WTC11 (cell line): ENCODE measurements at regions not wholly inside any gene's neighbourhood (a gene's known extent, or its start where the extent isn't known, plus 50 kb on each side); places are given as distances from the start of the nearest gene placed in this dataset.

Experiments used
- ATAC-seq: fragments of 200-7000 bp; cut with Tn5 transposase; 2 replicates; pipeline ENCODE4 v1.10.0; 2021; ENCODE audit warnings: mild to moderate bottlenecking, moderate library complexity
- CTCF ChIA-PET: fragments of 300-600 bp; sonication (Branson Sonifier 250); formaldehyde crosslinking; loops from one replicate; lab custom pipeline; 2021; ENCODE audit warnings: antibody characterized with exemption; lab: Charles Lee
- POLR2A ChIA-PET: fragments of 350-600 bp; sonication (Branson Sonifier 250); formaldehyde crosslinking; loops from one replicate; lab custom pipeline; 2021; ENCODE audit warnings: antibody characterized with exemption; lab: Charles Lee
- DNase-seq: peaks from one replicate; pipeline ENCODE4 v3.0.0; 2021; ENCODE audit warnings: low spot score
- H3K27ac Mint-ChIP-seq: 2 replicates; pipeline ENCODE4 v1.8.0; 2021; ENCODE audit warnings: mixed read lengths
- H3K27me3 Mint-ChIP-seq: 2 replicates; pipeline ENCODE4 v1.8.0; 2021; ENCODE audit warnings: low read depth, mild to moderate bottlenecking, moderate library complexity, mixed read lengths
- H3K36me3 Mint-ChIP-seq: 2 replicates; pipeline ENCODE4 v1.8.0; 2021; ENCODE audit warnings: mixed read lengths
- H3K4me1 Mint-ChIP-seq: 2 replicates; pipeline ENCODE4 v1.8.0; 2022; ENCODE audit warnings: mixed read lengths
- H3K4me3 Mint-ChIP-seq: 2 replicates; pipeline ENCODE4 v1.8.0; 2021; ENCODE audit warnings: mild to moderate bottlenecking, moderate library complexity, mixed read lengths
- H3K9me3 Mint-ChIP-seq: 2 replicates; pipeline ENCODE4 v1.8.0; 2021; ENCODE audit warnings: mixed read lengths
- CBFB ChIP-seq: sonication (generic); formaldehyde crosslinking; IDR thresholded peaks from 2 replicates; pipeline ENCODE4 v1.8.1; 2022; ENCODE audit warnings: mild to moderate bottlenecking, low read depth, missing genetic modification reagents
- E2F4 ChIP-seq: sonication (generic); formaldehyde crosslinking; IDR thresholded peaks from 2 replicates; pipeline ENCODE4 v1.8.1; 2022; ENCODE audit warnings: low read depth, mild to moderate bottlenecking, moderate library complexity, missing genetic modification reagents, borderline replicate concordance
- ELF4 ChIP-seq: sonication (generic); formaldehyde crosslinking; IDR thresholded peaks from 2 replicates; pipeline ENCODE4 v1.8.1; 2022; ENCODE audit warnings: low read depth, mild to moderate bottlenecking, moderate library complexity, missing genetic modification reagents
- ESRRA ChIP-seq: sonication (generic); formaldehyde crosslinking; IDR thresholded peaks from 2 replicates; pipeline ENCODE4 v1.8.1; 2022; ENCODE audit warnings: mild to moderate bottlenecking, missing genetic modification reagents, borderline replicate concordance
- ETV6 ChIP-seq: sonication (generic); formaldehyde crosslinking; IDR thresholded peaks from 2 replicates; pipeline ENCODE4 v1.8.1; 2022; ENCODE audit warnings: mild to moderate bottlenecking, missing genetic modification reagents
- FOXK1 ChIP-seq: sonication (generic); formaldehyde crosslinking; IDR thresholded peaks from 2 replicates; pipeline ENCODE4 v1.8.0; 2022; ENCODE audit warnings: mild to moderate bottlenecking, moderate library complexity, missing genetic modification reagents
- KAT7 ChIP-seq: sonication (generic); formaldehyde crosslinking; IDR thresholded peaks from 2 replicates; pipeline ENCODE4 v1.8.1; 2023; ENCODE audit warnings: missing genetic modification reagents, mild to moderate bottlenecking, borderline replicate concordance
- MXD4 ChIP-seq: fragments of 250-450 bp; sonication (Bioruptor Pico); IDR thresholded peaks from 2 replicates; pipeline ENCODE4 v1.8.0; 2021; ENCODE audit warnings: mild to moderate bottlenecking, moderate library complexity, borderline replicate concordance
- MYBL2 ChIP-seq: sonication (generic); formaldehyde crosslinking; IDR thresholded peaks from 2 replicates; pipeline ENCODE4 v1.8.1; 2023; ENCODE audit warnings: mild to moderate bottlenecking, moderate library complexity, missing genetic modification reagents
- RORB ChIP-seq: fragments of 250-450 bp; sonication (Bioruptor Pico); IDR thresholded peaks from 2 replicates; pipeline ENCODE4 v1.9.0; 2021; ENCODE audit warnings: mild to moderate bottlenecking
- SOX15 ChIP-seq: fragments of 250-450 bp; sonication (Bioruptor Pico); IDR thresholded peaks from 2 replicates; pipeline ENCODE4 v1.9.0; 2021; ENCODE audit warnings: mild to moderate bottlenecking
- TEAD1 ChIP-seq: sonication (generic); formaldehyde crosslinking; IDR thresholded peaks from 2 replicates; pipeline ENCODE4 v1.8.0; 2022; ENCODE audit warnings: mild to moderate bottlenecking, missing genetic modification reagents
- ZNF263 ChIP-seq: sonication (generic); formaldehyde crosslinking; IDR thresholded peaks from 2 replicates; pipeline ENCODE4 v1.8.1; 2022; ENCODE audit warnings: low read depth, mild to moderate bottlenecking, moderate library complexity, missing genetic modification reagents
- ZNF512 ChIP-seq: sonication (generic); formaldehyde crosslinking; IDR thresholded peaks from 2 replicates; pipeline ENCODE4 v1.8.1; 2022; ENCODE audit warnings: missing genetic modification reagents, borderline replicate concordance
- TF ChIP-seq, protein P1 (sequence below): sonication (generic); formaldehyde crosslinking; IDR thresholded peaks from 2 replicates; pipeline ENCODE4 v1.8.1; 2023; ENCODE audit warnings: mild to moderate bottlenecking, missing genetic modification reagents, borderline replicate concordance
- TF ChIP-seq, protein P2 (sequence below): sonication (generic); formaldehyde crosslinking; IDR thresholded peaks from 2 replicates; pipeline ENCODE4 v1.8.1; 2023; ENCODE audit warnings: mild to moderate bottlenecking, missing genetic modification reagents, moderate library complexity
- TF ChIP-seq, protein P3 (sequence below): fragments of 250-450 bp; sonication (Bioruptor Pico); IDR thresholded peaks from 2 replicates; pipeline ENCODE4 v1.9.0; 2021; ENCODE audit warnings: mild to moderate bottlenecking
- TF ChIP-seq, protein P4 (sequence below): sonication (generic); formaldehyde crosslinking; IDR thresholded peaks from 2 replicates; pipeline ENCODE4 v1.8.0; 2022; ENCODE audit warnings: missing genetic modification reagents

DNA sequence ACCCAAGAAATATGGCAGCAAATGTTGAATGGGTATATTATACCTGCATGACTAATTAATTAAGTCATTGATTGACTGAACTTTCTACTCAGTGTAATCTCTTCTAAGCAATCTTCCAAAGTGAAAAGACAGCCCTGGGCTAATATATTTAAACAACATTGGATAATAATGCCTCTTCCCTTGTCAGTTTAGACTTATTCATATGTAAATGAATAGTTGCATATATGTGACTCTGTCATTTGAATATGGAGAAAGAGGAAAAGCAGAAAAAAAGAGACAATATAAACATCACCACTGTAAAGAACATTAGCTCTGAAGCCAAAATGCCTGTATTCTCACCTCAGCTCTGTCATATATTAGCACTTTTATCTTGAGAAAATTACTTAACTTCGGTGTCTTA, 168.0 kb downstream of the SLITRK1 start:
- ChIA-PET POLR2A (no interaction called here), CTCF (no interaction called here)
- no peaks in the 10 kb centered on the region for H3K27me3 Mint-ChIP-seq
- H3K27ac Mint-ChIP-seq = peak overlapping the region; percentile 40; the same call in 1 of the 2 replicates
- H3K9me3 Mint-ChIP-seq = no peaks in the 10 kb centered on the region
- H3K4me3 Mint-ChIP-seq = no peak overlapping the region
- DNase-seq = no peak
- peaks cover 27% of the 10 kb centered on the region for H3K4me1 Mint-ChIP-seq
- H3K36me3 Mint-ChIP-seq = no peaks in the 10 kb centered on the region
- ATAC-seq = peak; percentile 20; the same call in 1 of the 2 replicates
- TF ChIP-seq TEAD1 (CRISPR knock-in tag) = no peak
- TF ChIP-seq MYBL2 (CRISPR knock-in tag) = no peak
- TF ChIP-seq E2F4 (CRISPR knock-in tag) = no peak
- no peak for TF ChIP-seq ETV6

- Mint-ChIP-seq H3K27me3 (no peaks in the 10 kb centered on the region), H3K9me3 (peaks cover 6% of the 10 kb centered on the region; the same call in 1 of the 2 replicates)
- TF ChIP-seq SOX15 (CRISPR knock-in tag) = no peak
- TF ChIP-seq, protein P1, sequence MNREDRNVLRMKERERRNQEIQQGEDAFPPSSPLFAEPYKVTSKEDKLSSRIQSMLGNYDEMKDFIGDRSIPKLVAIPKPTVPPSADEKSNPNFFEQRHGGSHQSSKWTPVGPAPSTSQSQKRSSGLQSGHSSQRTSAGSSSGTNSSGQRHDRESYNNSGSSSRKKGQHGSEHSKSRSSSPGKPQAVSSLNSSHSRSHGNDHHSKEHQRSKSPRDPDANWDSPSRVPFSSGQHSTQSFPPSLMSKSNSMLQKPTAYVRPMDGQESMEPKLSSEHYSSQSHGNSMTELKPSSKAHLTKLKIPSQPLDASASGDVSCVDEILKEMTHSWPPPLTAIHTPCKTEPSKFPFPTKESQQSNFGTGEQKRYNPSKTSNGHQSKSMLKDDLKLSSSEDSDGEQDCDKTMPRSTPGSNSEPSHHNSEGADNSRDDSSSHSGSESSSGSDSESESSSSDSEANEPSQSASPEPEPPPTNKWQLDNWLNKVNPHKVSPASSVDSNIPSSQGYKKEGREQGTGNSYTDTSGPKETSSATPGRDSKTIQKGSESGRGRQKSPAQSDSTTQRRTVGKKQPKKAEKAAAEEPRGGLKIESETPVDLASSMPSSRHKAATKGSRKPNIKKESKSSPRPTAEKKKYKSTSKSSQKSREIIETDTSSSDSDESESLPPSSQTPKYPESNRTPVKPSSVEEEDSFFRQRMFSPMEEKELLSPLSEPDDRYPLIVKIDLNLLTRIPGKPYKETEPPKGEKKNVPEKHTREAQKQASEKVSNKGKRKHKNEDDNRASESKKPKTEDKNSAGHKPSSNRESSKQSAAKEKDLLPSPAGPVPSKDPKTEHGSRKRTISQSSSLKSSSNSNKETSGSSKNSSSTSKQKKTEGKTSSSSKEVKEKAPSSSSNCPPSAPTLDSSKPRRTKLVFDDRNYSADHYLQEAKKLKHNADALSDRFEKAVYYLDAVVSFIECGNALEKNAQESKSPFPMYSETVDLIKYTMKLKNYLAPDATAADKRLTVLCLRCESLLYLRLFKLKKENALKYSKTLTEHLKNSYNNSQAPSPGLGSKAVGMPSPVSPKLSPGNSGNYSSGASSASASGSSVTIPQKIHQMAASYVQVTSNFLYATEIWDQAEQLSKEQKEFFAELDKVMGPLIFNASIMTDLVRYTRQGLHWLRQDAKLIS (CRISPR knock-in tag) = no peak
- no peak for TF ChIP-seq MXD4
- TF ChIP-seq, protein P2, sequence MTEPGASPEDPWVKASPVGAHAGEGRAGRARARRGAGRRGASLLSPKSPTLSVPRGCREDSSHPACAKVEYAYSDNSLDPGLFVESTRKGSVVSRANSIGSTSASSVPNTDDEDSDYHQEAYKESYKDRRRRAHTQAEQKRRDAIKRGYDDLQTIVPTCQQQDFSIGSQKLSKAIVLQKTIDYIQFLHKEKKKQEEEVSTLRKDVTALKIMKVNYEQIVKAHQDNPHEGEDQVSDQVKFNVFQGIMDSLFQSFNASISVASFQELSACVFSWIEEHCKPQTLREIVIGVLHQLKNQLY (CRISPR knock-in tag) = no peak
- TF ChIP-seq RORB (CRISPR knock-in tag) = no peak
- no peak for TF ChIP-seq CBFB (CRISPR knock-in tag)
- TF ChIP-seq KAT7 (CRISPR knock-in tag) = no peak
- no peak for TF ChIP-seq FOXK1
- TF ChIP-seq, protein P3, sequence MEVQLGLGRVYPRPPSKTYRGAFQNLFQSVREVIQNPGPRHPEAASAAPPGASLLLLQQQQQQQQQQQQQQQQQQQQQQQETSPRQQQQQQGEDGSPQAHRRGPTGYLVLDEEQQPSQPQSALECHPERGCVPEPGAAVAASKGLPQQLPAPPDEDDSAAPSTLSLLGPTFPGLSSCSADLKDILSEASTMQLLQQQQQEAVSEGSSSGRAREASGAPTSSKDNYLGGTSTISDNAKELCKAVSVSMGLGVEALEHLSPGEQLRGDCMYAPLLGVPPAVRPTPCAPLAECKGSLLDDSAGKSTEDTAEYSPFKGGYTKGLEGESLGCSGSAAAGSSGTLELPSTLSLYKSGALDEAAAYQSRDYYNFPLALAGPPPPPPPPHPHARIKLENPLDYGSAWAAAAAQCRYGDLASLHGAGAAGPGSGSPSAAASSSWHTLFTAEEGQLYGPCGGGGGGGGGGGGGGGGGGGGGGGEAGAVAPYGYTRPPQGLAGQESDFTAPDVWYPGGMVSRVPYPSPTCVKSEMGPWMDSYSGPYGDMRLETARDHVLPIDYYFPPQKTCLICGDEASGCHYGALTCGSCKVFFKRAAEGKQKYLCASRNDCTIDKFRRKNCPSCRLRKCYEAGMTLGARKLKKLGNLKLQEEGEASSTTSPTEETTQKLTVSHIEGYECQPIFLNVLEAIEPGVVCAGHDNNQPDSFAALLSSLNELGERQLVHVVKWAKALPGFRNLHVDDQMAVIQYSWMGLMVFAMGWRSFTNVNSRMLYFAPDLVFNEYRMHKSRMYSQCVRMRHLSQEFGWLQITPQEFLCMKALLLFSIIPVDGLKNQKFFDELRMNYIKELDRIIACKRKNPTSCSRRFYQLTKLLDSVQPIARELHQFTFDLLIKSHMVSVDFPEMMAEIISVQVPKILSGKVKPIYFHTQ = no peak
- TF ChIP-seq, protein P4, sequence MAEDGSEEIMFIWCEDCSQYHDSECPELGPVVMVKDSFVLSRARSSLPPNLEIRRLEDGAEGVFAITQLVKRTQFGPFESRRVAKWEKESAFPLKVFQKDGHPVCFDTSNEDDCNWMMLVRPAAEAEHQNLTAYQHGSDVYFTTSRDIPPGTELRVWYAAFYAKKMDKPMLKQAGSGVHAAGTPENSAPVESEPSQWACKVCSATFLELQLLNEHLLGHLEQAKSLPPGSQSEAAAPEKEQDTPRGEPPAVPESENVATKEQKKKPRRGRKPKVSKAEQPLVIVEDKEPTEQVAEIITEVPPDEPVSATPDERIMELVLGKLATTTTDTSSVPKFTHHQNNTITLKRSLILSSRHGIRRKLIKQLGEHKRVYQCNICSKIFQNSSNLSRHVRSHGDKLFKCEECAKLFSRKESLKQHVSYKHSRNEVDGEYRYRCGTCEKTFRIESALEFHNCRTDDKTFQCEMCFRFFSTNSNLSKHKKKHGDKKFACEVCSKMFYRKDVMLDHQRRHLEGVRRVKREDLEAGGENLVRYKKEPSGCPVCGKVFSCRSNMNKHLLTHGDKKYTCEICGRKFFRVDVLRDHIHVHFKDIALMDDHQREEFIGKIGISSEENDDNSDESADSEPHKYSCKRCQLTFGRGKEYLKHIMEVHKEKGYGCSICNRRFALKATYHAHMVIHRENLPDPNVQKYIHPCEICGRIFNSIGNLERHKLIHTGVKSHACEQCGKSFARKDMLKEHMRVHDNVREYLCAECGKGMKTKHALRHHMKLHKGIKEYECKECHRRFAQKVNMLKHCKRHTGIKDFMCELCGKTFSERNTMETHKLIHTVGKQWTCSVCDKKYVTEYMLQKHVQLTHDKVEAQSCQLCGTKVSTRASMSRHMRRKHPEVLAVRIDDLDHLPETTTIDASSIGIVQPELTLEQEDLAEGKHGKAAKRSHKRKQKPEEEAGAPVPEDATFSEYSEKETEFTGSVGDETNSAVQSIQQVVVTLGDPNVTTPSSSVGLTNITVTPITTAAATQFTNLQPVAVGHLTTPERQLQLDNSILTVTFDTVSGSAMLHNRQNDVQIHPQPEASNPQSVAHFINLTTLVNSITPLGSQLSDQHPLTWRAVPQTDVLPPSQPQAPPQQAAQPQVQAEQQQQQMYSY = no peak
- TF ChIP-seq ELF4 (CRISPR knock-in tag) = no peak
- TF ChIP-seq ZNF263 (CRISPR knock-in tag) = no peak
- no peak for TF ChIP-seq ZNF512 (CRISPR knock-in tag)
- no peak for TF ChIP-seq ESRRA (CRISPR knock-in tag)
- TF ChIP-seq, all 79 proteins: peak for 0
- ATAC-seq = no peak
- Mint-ChIP-seq H3K36me3 (no peaks in the 10 kb centered on the region), H3K27ac (no peak overlapping the region), H3K4me1 (peaks cover 16% of the 10 kb centered on the region), H3K4me3 (no peak overlapping the region)
- ChIA-PET POLR2A (no interaction called here), CTCF (no interaction called here)
- DNase-seq = no peak
Observed at GRCh38 chr13:83710133-83710515, 172.2 kb downstream of the SLITRK1 start.
